GM23338 (cell line): ENCODE measurements at regions not wholly inside any gene's neighbourhood (a gene's known extent, or its start where the extent isn't known, plus 50 kb on each side); places are given as distances from the start of the nearest gene placed in this dataset.

Experiments
- ATAC-seq: fragments of 200-7000 bp; cut with Tn5 transposase; 3 replicates; pipeline ENCODE4 v1.9.1; 2020
- DNase-seq: peaks from one replicate; pipeline ENCODE4 v3.0.0-alpha.2; 2015; ENCODE audit warnings: low spot score
- H2AFZ ChIP-seq: fragments of 200-600 bp; sonication (generic); 2 replicates; pipeline ENCODE4 v1.8.0; 2016; ENCODE audit warnings: antibody characterized with exemption, mild to moderate bottlenecking, moderate library complexity
- H3F3A ChIP-seq: fragments of 200-600 bp; sonication (generic); replicated peaks from 2 replicates; pipeline ENCODE4 v1.8.0; 2017; ENCODE audit warnings: antibody characterized with exemption, mixed run types, low read depth
- H3K27ac ChIP-seq: fragments of 200-600 bp; sonication (generic); 2 replicates; pipeline ENCODE4 v1.6.1; 2016; ENCODE audit warnings: low read depth
- H3K27me3 ChIP-seq: fragments of 200-600 bp; sonication (generic); 2 replicates; pipeline ENCODE4 v1.8.0; 2016; ENCODE audit warnings: mild to moderate bottlenecking, mixed run types, moderate library complexity; ENCODE audit not compliant: insufficient read depth
- H3K36me3 ChIP-seq: fragments of 200-600 bp; sonication (generic); 2 replicates; pipeline ENCODE4 v1.8.0; 2016; ENCODE audit warnings: mild to moderate bottlenecking; ENCODE audit not compliant: insufficient read depth
- H3K4me1 ChIP-seq: fragments of 200-600 bp; sonication (generic); 2 replicates; pipeline ENCODE4 v1.8.0; 2016; ENCODE audit warnings: mild to moderate bottlenecking, moderate library complexity; ENCODE audit not compliant: insufficient read depth
- H3K4me2 ChIP-seq: fragments of 200-600 bp; sonication (generic); 2 replicates; pipeline ENCODE4 v1.7.1; 2017; ENCODE audit warnings: mixed run types
- H3K4me3 ChIP-seq: fragments of 200-600 bp; sonication (generic); 2 replicates; pipeline ENCODE4 v1.6.1; 2016; ENCODE audit warnings: mixed run types
- H3K79me2 ChIP-seq: fragments of 200-600 bp; sonication (generic); replicated peaks from 2 replicates; pipeline ENCODE4 v1.8.0; 2017; ENCODE audit warnings: mild to moderate bottlenecking; ENCODE audit not compliant: insufficient read depth
- H3K9me2 ChIP-seq: fragments of 200-600 bp; sonication (generic); 2 replicates; pipeline ENCODE4 v1.8.0; 2017; ENCODE audit not compliant: insufficient read depth
- H4K20me1 ChIP-seq: fragments of 200-600 bp; sonication (generic); replicated peaks from 2 replicates; pipeline ENCODE4 v1.8.0; 2017; ENCODE audit warnings: mild to moderate bottlenecking; ENCODE audit not compliant: insufficient read depth
- H3K27ac Mint-ChIP-seq: 2 replicates; pipeline ENCODE4 v1.8.0; 2020; ENCODE audit warnings: inconsistent platforms, mild to moderate bottlenecking, moderate library complexity, mixed read lengths
- H3K27me3 Mint-ChIP-seq: 3 replicates; pipeline ENCODE4 v1.8.0; 2022; ENCODE audit warnings: low read depth, mild to moderate bottlenecking, moderate library complexity, mixed read lengths, inconsistent platforms; ENCODE audit not compliant: insufficient read depth, poor library complexity
- H3K36me3 Mint-ChIP-seq: 3 replicates; pipeline ENCODE4 v1.8.0; 2021; ENCODE audit warnings: low read depth, mild to moderate bottlenecking, inconsistent platforms, moderate library complexity, mixed read lengths
- H3K4me1 Mint-ChIP-seq: 3 replicates; pipeline ENCODE4 v1.8.0; 2020; ENCODE audit warnings: mild to moderate bottlenecking, inconsistent platforms, mixed read lengths
- H3K4me3 Mint-ChIP-seq: 3 replicates; pipeline ENCODE4 v1.8.0; 2021; ENCODE audit warnings: moderate library complexity, mild to moderate bottlenecking, inconsistent platforms, mixed read lengths
- H3K9me3 Mint-ChIP-seq: 3 replicates; pipeline ENCODE4 v1.8.0; 2020; ENCODE audit warnings: moderate library complexity, mild to moderate bottlenecking, inconsistent platforms, mixed read lengths
- CREB1 ChIP-seq: fragments of 250-450 bp; sonication (Bioruptor Pico); IDR thresholded peaks from 2 replicates; pipeline ENCODE4 v1.5.0; 2020; ENCODE audit warnings: low read depth, mild to moderate bottlenecking, moderate library complexity
- CTCF ChIP-seq, 2 experiments: fragments of 200-600 bp in 1 of 2; sonication (generic) in 1 of 2; conservative IDR thresholded peaks; 2 replicates each; pipeline versions ENCODE4 v1.5.1 to v1.6.1; 2016 to 2017; ENCODE audit warnings: antibody characterized with exemption in 2 of 2, low read depth in 2 of 2, mild to moderate bottlenecking in 2 of 2, moderate library complexity in 1 of 2
- ETS1 ChIP-seq: IDR thresholded peaks from 2 replicates; pipeline ENCODE4 v1.6.1; 2016; ENCODE audit warnings: antibody characterized with exemption
- JUNB ChIP-seq: IDR thresholded peaks from one replicate; pipeline ENCODE4 v1.6.1; 2016; ENCODE audit warnings: antibody characterized with exemption; ENCODE audit not compliant: unreplicated experiment
- NANOG ChIP-seq: IDR thresholded peaks from 2 replicates; pipeline ENCODE4 v1.6.1; 2016; ENCODE audit warnings: antibody characterized with exemption, borderline replicate concordance
- POLR2AphosphoS5 ChIP-seq: IDR thresholded peaks from 2 replicates; pipeline ENCODE4 v1.6.1; 2016; ENCODE audit warnings: antibody characterized with exemption, low read depth
- STAT1 ChIP-seq: IDR thresholded peaks from one replicate; pipeline ENCODE4 v1.6.1; 2016; ENCODE audit warnings: antibody characterized with exemption; ENCODE audit not compliant: unreplicated experiment
- ZNF114 ChIP-seq: fragments of 250-450 bp; sonication (Bioruptor Pico); IDR thresholded peaks from 2 replicates; pipeline ENCODE4 v1.5.0; 2020; ENCODE audit warnings: mild to moderate bottlenecking, moderate library complexity
- ZNF331 ChIP-seq: fragments of 250-450 bp; sonication (Bioruptor Pico); IDR thresholded peaks from 2 replicates; pipeline ENCODE4 v1.5.0; 2020; ENCODE audit warnings: low read depth, mild to moderate bottlenecking, moderate library complexity
- ZNF462 ChIP-seq: fragments of 250-450 bp; sonication (Bioruptor Pico); IDR thresholded peaks from 2 replicates; pipeline ENCODE4 v1.5.0; 2020; ENCODE audit warnings: mild to moderate bottlenecking, moderate library complexity

GRCh38 chr5:106677057-106677456 is 993.7 kb downstream of the EFNA5 start:
- no peaks in the 10 kb centered on the region; the same call in 2 of the 3 replicates for H3K9me3 Mint-ChIP-seq

GRCh38 chr5:106675687-106676086 is 995.0 kb downstream of the EFNA5 start:
- Mint-ChIP-seq H3K4me3 (no peak overlapping the region), H3K9me3 (peaks cover 4% of the 10 kb centered on the region; the same call in 2 of the 3 replicates), H3K36me3 (no peaks in the 10 kb centered on the region), H3K4me1 (0 out of 3 replicates have a peak, but pooled peaks cover 3% of the 10 kb centered on the region), H3K27me3 (no peaks in the 10 kb centered on the region), H3K27ac (no peak overlapping the region)
- Histone ChIP-seq H3F3A (no peaks in the 10 kb centered on the region), H2AFZ (no peak overlapping the region), H3K27ac (no peak overlapping the region), H3K9me2 (no peaks in the 10 kb centered on the region), H3K4me1 (no peaks in the 10 kb centered on the region), H3K79me2 (no peaks in the 10 kb centered on the region), H3K27me3 (no peaks in the 10 kb centered on the region), H3K36me3 (no peaks in the 10 kb centered on the region), H3K4me3 (no peak overlapping the region), H4K20me1 (no peaks in the 10 kb centered on the region), H3K4me2 (no peak overlapping the region)
- DNase-seq (no peak), ATAC-seq (no peak)
- TF ChIP-seq CTCF (conservative IDR thresholded peaks at IDR 0.05; ENCODE audit: low read depth in 2 of 2) (no peak), ZNF114 (CRISPR knock-in tag) (no peak), NANOG (no peak), JUNB (no peak), ZNF462 (CRISPR knock-in tag) (no peak), ZNF331 (CRISPR knock-in tag) (no peak), STAT1 (no peak), ETS1 (no peak), POLR2AphosphoS5 (no peak)

More at GRCh38 chr5:106677057-106677456, 993.7 kb downstream of the EFNA5 start:
- DNase-seq (no peak), ATAC-seq (no peak)
- H3K79me2 ChIP-seq: no peaks in the 10 kb centered on the region
- no peaks in the 10 kb centered on the region for H3K36me3 Mint-ChIP-seq
- H3K27ac Mint-ChIP-seq: no peak overlapping the region
- TF ChIP-seq ZNF331 (CRISPR knock-in tag) (no peak), CREB1 (CRISPR knock-in tag) (no peak)
- H3K27me3 ChIP-seq: no peaks in the 10 kb centered on the region
- H3K9me2 ChIP-seq: no peaks in the 10 kb centered on the region
- H3K4me3 ChIP-seq: no peak overlapping the region
- no peak overlapping the region for H3K27ac ChIP-seq
- H2AFZ ChIP-seq: no peak overlapping the region
- H3K4me3 Mint-ChIP-seq: no peak overlapping the region
- no peak overlapping the region for H3K4me2 ChIP-seq
- no peaks in the 10 kb centered on the region for H3K36me3 ChIP-seq
- no peaks in the 10 kb centered on the region for H3K27me3 Mint-ChIP-seq
- H3F3A ChIP-seq: no peaks in the 10 kb centered on the region
- no peaks in the 10 kb centered on the region for H4K20me1 ChIP-seq
- 0 out of 3 replicates have a peak, but pooled peaks cover 3% of the 10 kb centered on the region for H3K4me1 Mint-ChIP-seq
- no peaks in the 10 kb centered on the region for H3K4me1 ChIP-seq
